ENCODE measurements at regions not wholly inside any gene's neighbourhood (a gene's known extent, or its start where the extent isn't known, plus 50 kb on each side); places are given as distances from the start of the nearest gene placed in this dataset.

DNA sequence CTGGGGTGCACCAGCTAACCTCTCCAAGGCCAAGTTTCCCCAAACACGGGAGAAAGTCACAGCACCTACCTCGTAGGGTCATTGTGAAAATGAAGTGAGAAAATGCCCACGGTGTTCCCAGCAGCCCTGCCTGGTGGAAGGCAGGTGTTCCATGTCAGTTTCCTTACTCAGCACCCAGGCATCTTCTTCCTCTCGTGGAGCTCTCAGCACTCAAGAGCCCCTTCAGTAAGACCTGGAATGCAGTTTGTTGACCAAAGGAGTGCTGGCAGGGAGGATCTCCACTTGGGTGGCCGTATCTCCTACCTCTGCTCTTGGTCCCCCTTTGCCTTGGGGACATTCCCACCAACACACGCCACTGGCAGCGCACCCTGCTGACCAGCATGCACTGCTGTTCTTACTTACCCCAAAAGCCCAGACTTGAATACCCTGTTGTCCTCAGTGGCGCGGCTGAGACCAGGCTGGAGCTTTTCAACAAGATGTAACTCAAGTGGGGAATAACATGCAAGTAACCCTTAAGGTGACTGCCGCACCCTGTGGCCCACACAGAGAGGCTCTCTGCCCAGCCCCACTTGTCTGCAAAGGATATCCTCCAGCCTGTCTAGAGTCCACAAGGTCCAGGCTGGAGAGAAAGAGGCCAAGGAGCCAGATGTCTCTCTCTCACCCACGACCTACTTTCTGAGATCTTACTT lies 201.2 kb upstream of the TMEM45B start:
- TF ChIP-seq REST (IDR thresholded peaks at IDR 0.05; ENCODE audit: low read depth) (no peak), EP300 (IDR thresholded peaks at IDR 0.05; ENCODE audit: borderline replicate concordance) (no peak), TAF1 (IDR thresholded peaks at IDR 0.05; ENCODE audit: low read depth) (no peak)

Data from Ishikawa (cell line).